ENCODE measurements at regions not wholly inside any gene's neighbourhood (a gene's known extent, or its start where the extent isn't known, plus 50 kb on each side); places are given as distances from the start of the nearest gene placed in this dataset.

- BruUV-seq (replicated peaks): no TSS peak
- Histone ChIP-seq H3K4me2 (ENCODE audit: insufficient read depth, low read length) (no peak overlapping the region), H3K4me1 (replicated peaks in 1 of 2; ENCODE audit: control insufficient read depth in 2 of 2, insufficient read depth in 2 of 2, low read length in 2 of 2) (no peaks in the 10 kb centered on the region), H3K9me1 (ENCODE audit: control insufficient read depth, insufficient read depth, low read length) (no peaks in the 10 kb centered on the region), H3K36me3 (ENCODE audit: control insufficient read depth, insufficient read depth, low read length) (no peaks in the 10 kb centered on the region), H4K20me1 (replicated peaks; ENCODE audit: control insufficient read depth, insufficient read depth, low read length) (no peaks in the 10 kb centered on the region), H2AFZ (ENCODE audit: low read depth, low read length) (no peak overlapping the region), H3K9ac (ENCODE audit: insufficient read depth in 1 of 2, low read depth in 2 of 2, low read length in 2 of 2) (no peak overlapping the region), H3K27me3 (ENCODE audit: control insufficient read depth in 2 of 2, insufficient read depth in 2 of 2, low read length in 2 of 2) (no peaks in the 10 kb centered on the region), H3K27ac (ENCODE audit: extremely low read depth, low read depth, low read length) (no peak overlapping the region), H3K4me3 (no peak overlapping the region), H3K9me3 (replicated peaks; ENCODE audit: control insufficient read depth, insufficient read depth, low read depth, low read length) (no peaks in the 10 kb centered on the region), H3K79me2 (ENCODE audit: control insufficient read depth, insufficient read depth, low read length) (no peaks in the 10 kb centered on the region)
- intact Hi-C loops (cut with micrococcal nuclease): no loop called here
- in situ Hi-C loops (cut with MboI): no loop called here
- ATAC-seq (no peak), FAIRE-seq (no peak), DNase-seq (ENCODE audit: extremely low read depth in 1 of 4, low spot score in 3 of 4) (no peak)
- ChIA-PET CTCF (ENCODE audit: low intra/inter-chr PET ratio) (no interaction called here), POLR2A (no interaction called here)
- TF ChIP-seq RFX5 (IDR thresholded peaks at IDR 0.05; ENCODE audit: low read depth, low read length) (no peak), ZNF436 (CRISPR knock-in tag; IDR thresholded peaks at IDR 0.05) (no peak), ZNF212 (CRISPR knock-in tag; IDR thresholded peaks at IDR 0.05) (no peak), ERF (CRISPR knock-in tag; IDR thresholded peaks at IDR 0.05) (no peak), E2F8 (IDR thresholded peaks at IDR 0.05; ENCODE audit: low read depth, partially characterized antibody) (no peak), NFIX (CRISPR knock-in tag; IDR thresholded peaks at IDR 0.05; ENCODE audit: low read depth) (no peak), ZKSCAN8 (CRISPR knock-in tag; IDR thresholded peaks at IDR 0.05) (no peak), ZNF398 (CRISPR knock-in tag; IDR thresholded peaks at IDR 0.05) (no peak), FOXM1 (IDR thresholded peaks at IDR 0.05; ENCODE audit: low read depth) (no peak), FOXM1 (CRISPR knock-in tag; IDR thresholded peaks at IDR 0.05; ENCODE audit: low read depth) (no peak), DPF2 (IDR thresholded peaks at IDR 0.05) (no peak), ZNF445 (CRISPR knock-in tag; IDR thresholded peaks at IDR 0.05; ENCODE audit: low read depth) (no peak), TCF3 (CRISPR knock-in tag; IDR thresholded peaks at IDR 0.05) (no peak), ELK3 (CRISPR knock-in tag; IDR thresholded peaks at IDR 0.05) (no peak)
Measured at GRCh38 chr6:128597956-128598355, 77.6 kb upstream of the PTPRK start.
